NCI-H748 treated with DMSO at 0.1 percent for 48 hours (cell line): ENCODE measurements at regions not wholly inside any gene's neighbourhood (a gene's known extent, or its start where the extent isn't known, plus 50 kb on each side); places are given as distances from the start of the nearest gene placed in this dataset.

Source experiments
- DNase-seq: peaks from one replicate; lab custom pipeline; 2025; lab: John Stamatoyannopoulos, UW

GRCh38 chr11:115848080-115848479 is 343.9 kb upstream of the CADM1 start:
- DNase-seq = no peak

DNA sequence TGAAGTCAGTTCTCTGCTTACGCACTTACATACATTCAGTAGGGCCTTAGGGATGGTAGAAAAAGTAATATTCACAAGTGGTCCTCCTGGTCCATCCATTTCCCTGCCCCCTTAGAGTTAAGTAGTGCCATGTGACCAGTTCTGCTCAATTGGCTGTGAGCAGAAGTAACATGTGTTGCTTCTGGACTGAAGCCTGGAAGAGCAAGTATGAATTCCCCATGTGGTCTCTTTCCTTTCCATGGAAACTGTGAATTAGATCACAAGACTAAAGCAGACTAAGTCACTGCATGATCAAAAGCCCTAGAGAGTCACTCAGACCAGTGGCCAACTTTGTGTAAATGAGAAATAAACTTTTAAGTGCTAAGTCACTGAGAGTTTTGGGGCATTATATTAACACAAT is 341.7 kb upstream of the CADM1 start:
- DNase-seq = no peak

- no peak for DNase-seq
Measured at GRCh38 chr11:115843685-115844084, 339.5 kb upstream of the CADM1 start.

DNA sequence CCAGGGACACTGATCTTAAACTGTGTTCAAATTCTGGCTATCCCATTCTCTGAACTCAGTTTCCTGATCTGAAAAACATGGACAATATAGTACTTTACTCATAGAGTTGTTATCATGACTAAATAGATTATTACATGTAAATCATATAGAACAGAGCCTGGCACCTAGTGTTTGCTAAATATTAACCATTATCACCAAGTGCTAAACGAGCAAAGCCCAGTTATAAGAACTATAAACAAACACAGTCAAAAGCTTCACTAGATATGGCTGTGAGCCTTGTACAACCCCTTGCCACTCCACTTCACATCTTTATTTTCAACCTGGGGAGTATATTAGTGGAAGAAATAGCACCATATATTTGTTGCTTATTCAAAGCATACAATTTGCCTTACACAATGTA is 338.9 kb upstream of the CADM1 start:
- no peak for DNase-seq

DNA sequence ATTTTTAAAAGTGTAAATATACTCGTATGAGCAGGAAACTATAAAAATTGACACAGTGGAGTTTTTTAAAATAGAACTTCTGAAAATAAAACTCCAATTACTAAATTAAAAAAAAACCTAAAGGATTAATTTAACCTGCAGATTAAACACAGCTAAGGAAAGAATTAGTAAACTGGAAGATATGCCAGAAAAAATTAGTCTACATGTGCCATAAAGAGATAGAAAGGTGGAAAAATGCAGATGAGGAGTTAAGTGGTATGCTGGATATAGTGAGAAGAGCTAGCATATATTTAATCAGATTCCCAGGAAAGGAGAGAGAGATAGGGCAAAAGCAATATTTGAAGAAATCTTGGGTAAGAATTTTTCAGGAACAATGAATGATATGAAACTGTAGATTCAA is 315.8 kb upstream of the CADM1 start:
- DNase-seq = no peak

- no peak for DNase-seq
Measured at GRCh38 chr11:115819014-115819413, 314.8 kb upstream of the CADM1 start.

- DNase-seq = no peak
Measured at GRCh38 chr11:115817844-115818468, 313.7 kb upstream of the CADM1 start.

DNA sequence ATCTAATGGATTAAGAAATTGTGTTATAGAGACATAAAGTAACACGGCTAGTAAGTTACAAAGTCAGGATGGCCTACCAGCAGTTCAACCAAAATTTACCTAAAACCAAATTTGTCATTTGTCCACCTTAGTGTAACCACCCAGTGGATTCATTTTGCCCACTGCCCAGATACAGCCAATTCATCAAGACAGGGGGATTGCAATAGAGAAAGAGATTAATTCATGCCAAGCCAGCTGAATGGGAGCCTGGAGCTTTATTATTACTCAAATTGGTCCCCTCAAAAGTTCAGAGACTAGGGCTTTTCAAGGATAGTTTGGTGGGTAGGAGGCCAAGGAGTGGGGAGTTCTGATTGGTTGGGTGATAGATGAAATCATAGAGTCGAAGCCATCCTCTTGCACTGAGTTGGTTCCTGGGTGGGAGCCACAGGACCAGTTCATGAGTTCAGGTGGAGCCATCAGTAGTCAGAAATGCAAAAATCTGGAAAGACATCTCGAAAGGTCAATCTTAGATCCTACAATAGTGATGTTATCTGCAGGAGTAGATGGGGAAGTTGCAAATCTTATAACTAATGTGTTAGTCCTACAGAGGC is 304.2 kb upstream of the CADM1 start:
- no peak for DNase-seq

GRCh38 chr11:115806056-115806455 is 301.8 kb upstream of the CADM1 start:
- no peak for DNase-seq

- DNase-seq = no peak
Measured at GRCh38 chr11:115803073-115803740, 299.0 kb upstream of the CADM1 start.

DNA sequence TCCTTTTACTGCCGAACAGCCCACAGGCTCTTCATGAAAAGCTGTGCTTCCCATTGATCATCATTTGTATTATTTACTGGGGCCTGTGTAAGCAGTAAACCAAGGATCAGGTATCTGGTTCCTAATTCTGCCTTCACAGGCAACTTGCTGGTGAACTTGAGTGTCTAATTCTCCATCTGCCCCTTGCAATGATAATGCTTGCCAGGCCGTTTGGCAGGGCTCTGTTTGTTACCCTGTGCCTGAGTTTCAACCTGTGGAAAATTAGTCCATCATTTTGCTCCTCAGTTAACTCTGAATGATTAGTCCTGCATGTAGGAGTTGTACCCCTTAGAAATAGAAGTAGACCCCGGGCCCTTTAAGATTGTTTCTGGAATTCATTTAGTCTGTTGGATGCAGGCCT is 298.4 kb upstream of the CADM1 start:
- DNase-seq = no peak

GRCh38 chr11:115792903-115793302 is 288.7 kb upstream of the CADM1 start:
- no peak for DNase-seq

GRCh38 chr11:115787302-115787701 is 283.1 kb upstream of the CADM1 start:
- no peak for DNase-seq

DNA sequence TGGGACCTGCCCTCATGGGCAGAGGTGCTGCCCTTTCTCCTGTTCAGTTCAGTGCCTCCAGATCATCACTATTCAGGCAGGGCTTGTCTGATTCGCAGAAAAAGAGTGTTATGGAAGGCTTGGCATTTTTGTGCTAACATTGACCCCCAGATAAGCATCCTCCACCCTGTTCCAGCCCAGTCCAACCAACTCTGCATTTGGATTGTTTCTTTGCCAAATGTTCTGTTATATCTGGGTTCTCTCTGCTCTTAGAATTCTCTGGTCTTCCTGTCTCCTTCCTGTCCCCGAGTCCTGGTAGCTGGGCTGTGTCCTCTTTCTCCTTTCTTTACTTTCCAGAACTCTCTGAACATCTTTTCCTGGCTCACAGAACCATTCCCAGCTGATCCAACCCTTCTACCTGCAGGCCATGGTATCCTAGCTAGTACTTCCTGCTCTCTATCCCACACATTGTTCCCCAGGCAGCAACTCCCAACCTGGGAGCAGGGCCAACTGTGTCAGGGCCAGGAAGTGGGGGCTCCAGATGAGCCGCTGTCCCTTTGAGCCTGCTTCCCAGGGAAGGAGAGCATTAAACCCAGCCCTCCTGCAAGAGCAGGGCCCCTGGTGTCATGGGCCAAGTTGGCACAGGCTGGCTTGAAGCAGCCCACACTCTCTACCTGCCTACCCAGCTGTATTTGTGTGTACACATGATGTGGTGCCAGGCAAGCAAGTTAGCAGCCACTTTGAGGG is 280.7 kb upstream of the CADM1 start:
- DNase-seq = no peak

- no peak for DNase-seq
Measured at GRCh38 chr11:115780646-115781362, 276.6 kb upstream of the CADM1 start.

GRCh38 chr11:115778928-115779650 is 274.9 kb upstream of the CADM1 start:
- DNase-seq = no peak

- DNase-seq = no peak
Measured at GRCh38 chr11:115776916-115777315, 272.7 kb upstream of the CADM1 start.

DNA sequence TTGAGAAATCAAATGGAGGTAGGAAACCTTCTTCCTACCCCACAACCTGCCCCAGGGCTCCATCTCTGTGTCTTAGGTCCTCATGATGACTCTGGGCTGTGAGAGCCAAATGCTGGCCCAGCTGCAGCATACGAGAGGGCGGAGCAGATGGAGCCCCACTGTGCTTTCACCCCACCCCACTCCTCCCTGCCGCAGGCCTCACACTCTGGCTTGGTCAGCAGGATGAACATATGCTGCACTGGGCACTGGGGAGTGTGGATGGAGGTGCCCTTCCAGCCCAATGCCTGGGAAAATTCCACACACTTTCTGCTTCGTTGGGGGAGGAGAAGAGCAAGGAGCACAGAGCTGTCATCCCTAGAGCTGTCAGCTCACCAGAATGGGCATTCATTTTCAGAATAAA is 271.6 kb upstream of the CADM1 start:
- DNase-seq = no peak

GRCh38 chr11:115774756-115775155 is 270.5 kb upstream of the CADM1 start:
- DNase-seq = no peak

GRCh38 chr11:115769891-115770290 is 265.7 kb upstream of the CADM1 start:
- no peak for DNase-seq

- DNase-seq = no peak
Measured at GRCh38 chr11:115767883-115768282, 263.7 kb upstream of the CADM1 start.
